ENCODE measurements at regions not wholly inside any gene's neighbourhood (a gene's known extent, or its start where the extent isn't known, plus 50 kb on each side); places are given as distances from the start of the nearest gene placed in this dataset.

DNA sequence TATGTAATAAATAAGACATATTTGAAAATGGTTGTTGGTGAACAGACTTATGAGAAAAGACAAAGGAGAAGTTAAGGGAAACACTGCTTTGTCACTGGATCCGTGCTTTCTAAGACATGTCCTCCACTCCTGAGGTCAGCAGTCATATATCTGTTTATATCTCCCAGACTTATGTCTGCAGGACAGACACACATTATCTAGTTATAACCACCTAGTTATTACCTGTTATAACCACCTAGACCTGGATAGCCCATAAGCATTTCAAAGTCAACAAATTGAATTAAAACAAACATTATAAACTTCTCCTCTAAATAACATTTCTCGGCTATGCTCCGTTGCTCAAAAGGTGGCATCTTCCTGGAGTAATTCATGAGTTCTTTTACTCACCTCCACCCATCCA, 96.4 kb downstream of the SPRY2 start:
- Mint-ChIP-seq H3K4me3 (ENCODE audit: unreplicated experiment) (no peak overlapping the region), H3K4me1 (ENCODE audit: unreplicated experiment) (no peaks in the 10 kb centered on the region), H3K27me3 (ENCODE audit: unreplicated experiment) (no peaks in the 10 kb centered on the region), H3K9me3 (ENCODE audit: unreplicated experiment) (no peaks in the 10 kb centered on the region), H3K27ac (ENCODE audit: unreplicated experiment) (no peak overlapping the region), H3K36me3 (ENCODE audit: low read depth, unreplicated experiment) (no peaks in the 10 kb centered on the region)
- TF ChIP-seq, protein P1, sequence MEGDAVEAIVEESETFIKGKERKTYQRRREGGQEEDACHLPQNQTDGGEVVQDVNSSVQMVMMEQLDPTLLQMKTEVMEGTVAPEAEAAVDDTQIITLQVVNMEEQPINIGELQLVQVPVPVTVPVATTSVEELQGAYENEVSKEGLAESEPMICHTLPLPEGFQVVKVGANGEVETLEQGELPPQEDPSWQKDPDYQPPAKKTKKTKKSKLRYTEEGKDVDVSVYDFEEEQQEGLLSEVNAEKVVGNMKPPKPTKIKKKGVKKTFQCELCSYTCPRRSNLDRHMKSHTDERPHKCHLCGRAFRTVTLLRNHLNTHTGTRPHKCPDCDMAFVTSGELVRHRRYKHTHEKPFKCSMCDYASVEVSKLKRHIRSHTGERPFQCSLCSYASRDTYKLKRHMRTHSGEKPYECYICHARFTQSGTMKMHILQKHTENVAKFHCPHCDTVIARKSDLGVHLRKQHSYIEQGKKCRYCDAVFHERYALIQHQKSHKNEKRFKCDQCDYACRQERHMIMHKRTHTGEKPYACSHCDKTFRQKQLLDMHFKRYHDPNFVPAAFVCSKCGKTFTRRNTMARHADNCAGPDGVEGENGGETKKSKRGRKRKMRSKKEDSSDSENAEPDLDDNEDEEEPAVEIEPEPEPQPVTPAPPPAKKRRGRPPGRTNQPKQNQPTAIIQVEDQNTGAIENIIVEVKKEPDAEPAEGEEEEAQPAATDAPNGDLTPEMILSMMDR (IDR thresholded peaks at IDR 0.05; ENCODE audit: unreplicated experiment), result no peak
- DNase-seq (ENCODE audit: low spot score), result no peak

DNA sequence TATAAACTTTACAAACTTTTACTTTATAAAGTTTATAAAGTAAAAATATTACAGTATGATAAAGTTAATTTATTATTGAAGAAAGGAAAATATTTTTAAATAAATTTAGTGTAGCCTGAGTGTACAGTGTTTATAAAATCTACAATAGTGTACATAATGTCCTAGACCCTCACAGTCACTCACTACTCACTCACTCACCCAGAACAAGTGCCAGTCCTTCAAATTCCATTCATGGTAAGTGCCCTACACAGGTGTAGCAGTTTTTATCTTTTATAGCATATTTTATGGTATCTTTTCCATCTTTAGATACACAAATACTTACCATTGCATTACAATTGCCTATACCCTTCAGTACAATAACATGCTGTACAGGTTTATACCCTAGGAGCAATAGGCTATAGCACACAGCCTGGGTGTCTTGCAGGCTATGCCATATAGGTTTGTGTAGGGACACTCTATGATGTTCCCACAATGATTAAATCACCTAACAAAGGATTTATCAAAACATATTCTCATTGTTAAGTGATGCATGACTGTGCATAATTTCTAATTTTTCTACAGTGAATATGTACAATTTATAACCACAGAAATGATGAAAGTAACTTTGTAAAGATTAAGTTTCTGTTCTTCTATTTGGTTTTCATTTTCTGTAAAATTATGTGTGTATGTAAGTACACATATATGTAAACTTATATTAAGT, 98.0 kb downstream of the SPRY2 start:
- H3K4me1 Mint-ChIP-seq (ENCODE audit: unreplicated experiment), result no peaks in the 10 kb centered on the region
- TF ChIP-seq, protein P1 (IDR thresholded peaks at IDR 0.05; ENCODE audit: unreplicated experiment), result no peak
- no peaks in the 10 kb centered on the region for H3K9me3 Mint-ChIP-seq (ENCODE audit: unreplicated experiment)
- no peak for DNase-seq (ENCODE audit: low spot score)
- H3K4me3 Mint-ChIP-seq (ENCODE audit: unreplicated experiment), result no peak overlapping the region
- H3K27me3 Mint-ChIP-seq (ENCODE audit: unreplicated experiment), result no peaks in the 10 kb centered on the region
- H3K27ac Mint-ChIP-seq (ENCODE audit: unreplicated experiment), result no peak overlapping the region
- H3K36me3 Mint-ChIP-seq (ENCODE audit: low read depth, unreplicated experiment), result no peaks in the 10 kb centered on the region

DNA sequence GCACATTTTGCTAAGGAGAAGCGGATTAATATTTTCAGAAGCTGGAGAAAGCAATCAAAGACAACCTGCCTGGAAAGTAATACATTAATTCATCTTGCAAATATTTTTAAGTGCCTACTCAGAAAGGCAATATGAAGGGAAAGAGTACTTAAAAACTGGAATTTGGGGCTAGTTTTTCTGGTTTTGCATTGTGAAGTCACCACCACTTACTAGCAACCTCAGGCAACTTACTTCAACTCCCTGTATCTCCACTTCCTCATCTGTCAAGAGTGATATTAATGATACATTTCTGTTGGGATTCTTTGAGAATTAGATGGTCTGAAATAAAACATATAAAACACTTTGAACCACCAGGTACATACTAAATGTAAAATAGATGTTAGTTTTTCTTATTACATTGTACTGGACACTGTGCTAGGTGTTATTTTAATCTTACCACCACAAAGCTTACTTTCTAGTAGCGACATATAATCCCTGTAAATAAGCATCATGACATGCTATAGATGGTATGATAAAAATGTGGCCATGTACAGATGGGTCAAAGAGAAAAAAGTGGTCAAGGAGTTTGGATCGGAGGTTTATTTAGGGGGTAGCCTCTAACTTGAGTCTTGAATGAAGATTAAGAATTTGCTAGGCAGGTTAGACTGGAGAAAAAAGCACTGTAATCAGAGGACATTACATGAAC, 101.2 kb downstream of the SPRY2 start:
- no peak overlapping the region for H3K27ac Mint-ChIP-seq (ENCODE audit: unreplicated experiment)
- TF ChIP-seq, protein P1 (IDR thresholded peaks at IDR 0.05; ENCODE audit: unreplicated experiment), result no peak
- H3K4me3 Mint-ChIP-seq (ENCODE audit: unreplicated experiment), result no peak overlapping the region
- H3K4me1 Mint-ChIP-seq (ENCODE audit: unreplicated experiment), result peaks cover 3% of the 10 kb centered on the region
- H3K36me3 Mint-ChIP-seq (ENCODE audit: low read depth, unreplicated experiment), result no peaks in the 10 kb centered on the region
- H3K9me3 Mint-ChIP-seq (ENCODE audit: unreplicated experiment), result no peaks in the 10 kb centered on the region
- H3K27me3 Mint-ChIP-seq (ENCODE audit: unreplicated experiment), result no peaks in the 10 kb centered on the region
- DNase-seq (ENCODE audit: low spot score), result no peak

DNA sequence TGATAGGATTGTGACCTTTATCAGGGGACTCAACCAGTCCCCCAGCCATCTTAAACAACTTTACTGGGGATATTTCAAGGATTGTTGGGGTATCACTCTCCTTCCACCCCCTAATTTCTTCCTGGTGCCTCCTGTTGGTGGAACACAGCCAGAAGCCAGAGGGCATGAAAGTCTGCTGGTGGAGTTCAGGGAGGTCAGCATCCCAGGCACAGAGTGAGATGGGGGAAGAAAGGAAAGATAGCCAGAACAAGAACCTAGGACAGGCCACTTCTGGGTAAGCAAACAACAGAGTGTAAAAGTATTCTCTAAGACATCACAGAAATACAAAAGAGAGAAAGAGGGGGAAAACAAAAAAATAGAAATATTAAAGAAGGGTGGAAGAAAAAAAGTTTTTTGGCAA, 101.8 kb downstream of the SPRY2 start:
- TF ChIP-seq, protein P1 (IDR thresholded peaks at IDR 0.05; ENCODE audit: unreplicated experiment), result no peak
- Mint-ChIP-seq H3K36me3 (ENCODE audit: low read depth, unreplicated experiment) (no peaks in the 10 kb centered on the region), H3K4me3 (ENCODE audit: unreplicated experiment) (no peak overlapping the region), H3K4me1 (ENCODE audit: unreplicated experiment) (peaks cover 3% of the 10 kb centered on the region), H3K9me3 (ENCODE audit: unreplicated experiment) (no peaks in the 10 kb centered on the region), H3K27ac (ENCODE audit: unreplicated experiment) (no peak overlapping the region), H3K27me3 (ENCODE audit: unreplicated experiment) (no peaks in the 10 kb centered on the region)
- DNase-seq (ENCODE audit: low spot score), result no peak

DNA sequence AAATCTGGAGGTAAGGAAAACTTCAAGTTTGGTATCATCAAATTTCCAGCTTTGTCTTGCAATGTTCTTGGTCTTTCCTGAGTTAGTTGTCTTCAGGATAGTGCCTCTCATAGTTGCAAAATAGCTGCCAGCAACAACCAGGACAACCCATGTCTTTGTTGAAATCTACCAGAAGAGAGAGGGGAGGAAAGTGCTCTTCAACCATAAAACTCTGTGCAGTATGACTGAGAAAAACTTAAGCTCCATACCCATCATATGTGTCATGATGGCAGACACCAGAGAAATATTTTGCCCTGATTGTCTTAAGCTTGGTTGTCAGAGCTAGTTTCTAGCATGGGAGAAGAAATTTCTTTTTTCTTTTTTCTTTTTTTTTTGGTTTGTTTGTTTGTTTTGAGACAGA, 103.3 kb downstream of the SPRY2 start:
- H3K27ac Mint-ChIP-seq (ENCODE audit: unreplicated experiment), result no peak overlapping the region
- H3K4me3 Mint-ChIP-seq (ENCODE audit: unreplicated experiment), result no peak overlapping the region
- no peaks in the 10 kb centered on the region for H3K36me3 Mint-ChIP-seq (ENCODE audit: low read depth, unreplicated experiment)
- TF ChIP-seq, protein P1 (IDR thresholded peaks at IDR 0.05; ENCODE audit: unreplicated experiment), result no peak
- H3K27me3 Mint-ChIP-seq (ENCODE audit: unreplicated experiment), result no peaks in the 10 kb centered on the region
- peaks cover 3% of the 10 kb centered on the region for H3K4me1 Mint-ChIP-seq (ENCODE audit: unreplicated experiment)
- H3K9me3 Mint-ChIP-seq (ENCODE audit: unreplicated experiment), result no peaks in the 10 kb centered on the region
- DNase-seq (ENCODE audit: low spot score), result no peak

Data from endothelial cell (in vitro differentiated cells).